ENCODE measurements at regions not wholly inside any gene's neighbourhood (a gene's known extent, or its start where the extent isn't known, plus 50 kb on each side); places are given as distances from the start of the nearest gene placed in this dataset.

GRCh38 chr2:235343156-235343774 is 150.6 kb upstream of the AGAP1 start:
- Histone ChIP-seq H3K4me3 (replicated peaks; ENCODE audit: insufficient read depth, low read length) (no peak overlapping the region), H3K27ac (replicated peaks) (no peak overlapping the region), H3K27me3 (ENCODE audit: insufficient read depth, poor library complexity, severe bottlenecking) (no peaks in the 10 kb centered on the region)
- DNase-seq (ENCODE audit: low read depth in 1 of 2, low spot score in 1 of 2): no peak
- TF ChIP-seq POLR2AphosphoS5 (IDR thresholded peaks at IDR 0.05; ENCODE audit: low read depth) (no peak), CTCF (IDR thresholded peaks at IDR 0.05; ENCODE audit: insufficient read depth, low read length) (no peak), SPI1 (IDR thresholded peaks at IDR 0.05; ENCODE audit: borderline replicate concordance, low read depth) (no peak), GABPA (IDR thresholded peaks at IDR 0.05; ENCODE audit: low read depth) (no peak)

DNA sequence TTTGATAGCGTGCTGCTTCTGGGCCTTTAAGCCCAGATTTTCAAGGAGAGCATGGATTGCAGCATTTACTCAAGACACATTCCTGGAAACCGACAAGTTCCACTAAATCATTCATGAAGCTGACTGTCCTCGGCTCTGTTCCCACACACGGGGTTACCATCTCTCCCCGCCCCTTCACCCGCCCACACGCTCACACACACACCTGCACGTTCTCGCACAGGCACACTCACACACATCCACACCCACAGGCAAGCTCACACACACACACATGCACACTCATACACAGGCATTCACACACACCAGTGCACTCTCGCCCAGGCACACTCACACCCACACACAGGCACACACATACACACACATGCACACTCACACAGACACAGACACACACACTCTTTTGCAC is 150.0 kb upstream of the AGAP1 start:
- Histone ChIP-seq H3K27ac (replicated peaks) (no peak overlapping the region), H3K27me3 (ENCODE audit: insufficient read depth, poor library complexity, severe bottlenecking) (no peaks in the 10 kb centered on the region), H3K4me3 (replicated peaks; ENCODE audit: insufficient read depth, low read length) (no peak overlapping the region)
- no peak for TF ChIP-seq SPI1 (IDR thresholded peaks at IDR 0.05; ENCODE audit: borderline replicate concordance, low read depth)
- TF ChIP-seq GABPA (IDR thresholded peaks at IDR 0.05; ENCODE audit: low read depth): no peak
- TF ChIP-seq CTCF (IDR thresholded peaks at IDR 0.05; ENCODE audit: insufficient read depth, low read length): no peak
- TF ChIP-seq, protein P1, sequence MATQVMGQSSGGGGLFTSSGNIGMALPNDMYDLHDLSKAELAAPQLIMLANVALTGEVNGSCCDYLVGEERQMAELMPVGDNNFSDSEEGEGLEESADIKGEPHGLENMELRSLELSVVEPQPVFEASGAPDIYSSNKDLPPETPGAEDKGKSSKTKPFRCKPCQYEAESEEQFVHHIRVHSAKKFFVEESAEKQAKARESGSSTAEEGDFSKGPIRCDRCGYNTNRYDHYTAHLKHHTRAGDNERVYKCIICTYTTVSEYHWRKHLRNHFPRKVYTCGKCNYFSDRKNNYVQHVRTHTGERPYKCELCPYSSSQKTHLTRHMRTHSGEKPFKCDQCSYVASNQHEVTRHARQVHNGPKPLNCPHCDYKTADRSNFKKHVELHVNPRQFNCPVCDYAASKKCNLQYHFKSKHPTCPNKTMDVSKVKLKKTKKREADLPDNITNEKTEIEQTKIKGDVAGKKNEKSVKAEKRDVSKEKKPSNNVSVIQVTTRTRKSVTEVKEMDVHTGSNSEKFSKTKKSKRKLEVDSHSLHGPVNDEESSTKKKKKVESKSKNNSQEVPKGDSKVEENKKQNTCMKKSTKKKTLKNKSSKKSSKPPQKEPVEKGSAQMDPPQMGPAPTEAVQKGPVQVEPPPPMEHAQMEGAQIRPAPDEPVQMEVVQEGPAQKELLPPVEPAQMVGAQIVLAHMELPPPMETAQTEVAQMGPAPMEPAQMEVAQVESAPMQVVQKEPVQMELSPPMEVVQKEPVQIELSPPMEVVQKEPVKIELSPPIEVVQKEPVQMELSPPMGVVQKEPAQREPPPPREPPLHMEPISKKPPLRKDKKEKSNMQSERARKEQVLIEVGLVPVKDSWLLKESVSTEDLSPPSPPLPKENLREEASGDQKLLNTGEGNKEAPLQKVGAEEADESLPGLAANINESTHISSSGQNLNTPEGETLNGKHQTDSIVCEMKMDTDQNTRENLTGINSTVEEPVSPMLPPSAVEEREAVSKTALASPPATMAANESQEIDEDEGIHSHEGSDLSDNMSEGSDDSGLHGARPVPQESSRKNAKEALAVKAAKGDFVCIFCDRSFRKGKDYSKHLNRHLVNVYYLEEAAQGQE (IDR thresholded peaks at IDR 0.05; ENCODE audit: insufficient replicate concordance, low read depth): no peak
- TF ChIP-seq POLR2AphosphoS5 (IDR thresholded peaks at IDR 0.05; ENCODE audit: low read depth): no peak
- no peak for DNase-seq (ENCODE audit: low read depth in 1 of 2, low spot score in 1 of 2)

GRCh38 chr2:235345745-235346144 is 148.1 kb upstream of the AGAP1 start:
- H3K27me3 ChIP-seq (ENCODE audit: insufficient read depth, poor library complexity, severe bottlenecking): no peaks in the 10 kb centered on the region
- DNase-seq (ENCODE audit: low read depth in 1 of 2, low spot score in 1 of 2): no peak
- no peak overlapping the region for H3K4me3 ChIP-seq (replicated peaks; ENCODE audit: insufficient read depth, low read length)
- H3K27ac ChIP-seq (replicated peaks): no peak overlapping the region
- no peak for TF ChIP-seq CTCF (IDR thresholded peaks at IDR 0.05; ENCODE audit: insufficient read depth, low read length)

DNA sequence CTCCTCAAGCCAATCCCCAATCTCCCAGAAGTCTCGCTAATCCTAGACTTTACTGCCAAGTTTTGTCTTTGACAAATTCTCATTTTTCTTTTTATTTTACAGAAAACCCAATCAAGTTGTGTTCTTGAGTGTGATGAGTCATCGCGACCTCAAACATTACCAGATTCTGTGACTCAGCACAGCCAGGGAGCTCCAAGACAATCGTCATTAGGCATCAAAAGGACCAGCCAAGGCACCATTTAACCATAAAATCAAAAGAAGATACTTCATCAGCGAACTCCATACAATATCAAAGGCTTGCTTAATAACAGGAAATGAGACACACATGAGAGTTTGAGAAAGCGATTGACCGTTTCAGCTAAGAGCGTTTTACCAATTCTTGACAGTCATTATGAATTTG is 146.2 kb upstream of the AGAP1 start:
- no peak for DNase-seq (ENCODE audit: low read depth in 1 of 2, low spot score in 1 of 2)
- Histone ChIP-seq H3K27me3 (ENCODE audit: insufficient read depth, poor library complexity, severe bottlenecking) (no peaks in the 10 kb centered on the region), H3K27ac (replicated peaks) (no peak overlapping the region), H3K4me3 (replicated peaks; ENCODE audit: insufficient read depth, low read length) (no peak overlapping the region)
- TF ChIP-seq, protein P1 (IDR thresholded peaks at IDR 0.05; ENCODE audit: insufficient replicate concordance, low read depth): no peak
- no peak for TF ChIP-seq GABPA (IDR thresholded peaks at IDR 0.05; ENCODE audit: low read depth)
- TF ChIP-seq CTCF (IDR thresholded peaks at IDR 0.05; ENCODE audit: insufficient read depth, low read length): no peak
- no peak for TF ChIP-seq POLR2AphosphoS5 (IDR thresholded peaks at IDR 0.05; ENCODE audit: low read depth)
- no peak for TF ChIP-seq SPI1 (IDR thresholded peaks at IDR 0.05; ENCODE audit: borderline replicate concordance, low read depth)
